ENCODE measurements at regions not wholly inside any gene's neighbourhood (a gene's known extent, or its start where the extent isn't known, plus 50 kb on each side); places are given as distances from the start of the nearest gene placed in this dataset.

DNA sequence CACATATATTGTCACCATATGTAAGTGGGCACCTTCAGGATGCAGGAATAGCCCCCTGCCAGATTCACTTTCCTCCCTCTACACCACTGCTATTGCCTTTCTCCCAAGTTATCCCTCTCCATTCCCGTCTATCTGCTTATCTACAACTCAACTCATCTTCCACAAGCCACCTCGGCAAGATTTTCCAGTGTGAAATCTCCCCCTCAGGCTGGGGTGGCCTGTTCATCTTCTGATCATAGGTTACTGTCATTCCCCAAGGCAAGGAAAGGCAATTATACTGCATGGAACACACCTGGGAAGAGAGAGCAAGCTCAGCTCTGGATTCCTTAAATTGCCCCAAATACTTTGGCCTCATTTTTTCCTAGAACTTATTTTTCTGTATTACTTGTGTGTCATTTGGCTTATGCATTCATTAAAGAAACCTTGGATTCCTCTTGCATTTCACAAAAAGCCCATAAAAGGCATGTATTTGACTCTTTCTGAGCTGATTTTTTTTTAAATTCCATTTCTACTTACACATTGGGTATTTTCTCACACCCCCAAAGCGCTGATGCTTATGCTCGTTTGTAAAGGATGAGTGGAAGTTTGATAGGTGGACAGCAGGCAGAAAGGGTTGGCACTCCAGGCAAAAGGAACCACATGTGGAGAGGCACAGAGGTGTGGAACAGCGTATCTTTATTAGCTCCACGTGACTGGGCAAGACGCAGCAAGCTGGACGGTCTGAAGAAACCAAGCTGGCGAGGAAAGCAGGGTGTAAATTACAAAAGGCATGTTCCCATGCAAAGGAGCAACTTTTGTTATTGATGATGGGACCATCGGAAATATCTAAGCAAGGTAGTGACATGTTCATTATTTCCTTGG, 169.7 kb upstream of the RAB4A start:
- TF ChIP-seq, protein P1, sequence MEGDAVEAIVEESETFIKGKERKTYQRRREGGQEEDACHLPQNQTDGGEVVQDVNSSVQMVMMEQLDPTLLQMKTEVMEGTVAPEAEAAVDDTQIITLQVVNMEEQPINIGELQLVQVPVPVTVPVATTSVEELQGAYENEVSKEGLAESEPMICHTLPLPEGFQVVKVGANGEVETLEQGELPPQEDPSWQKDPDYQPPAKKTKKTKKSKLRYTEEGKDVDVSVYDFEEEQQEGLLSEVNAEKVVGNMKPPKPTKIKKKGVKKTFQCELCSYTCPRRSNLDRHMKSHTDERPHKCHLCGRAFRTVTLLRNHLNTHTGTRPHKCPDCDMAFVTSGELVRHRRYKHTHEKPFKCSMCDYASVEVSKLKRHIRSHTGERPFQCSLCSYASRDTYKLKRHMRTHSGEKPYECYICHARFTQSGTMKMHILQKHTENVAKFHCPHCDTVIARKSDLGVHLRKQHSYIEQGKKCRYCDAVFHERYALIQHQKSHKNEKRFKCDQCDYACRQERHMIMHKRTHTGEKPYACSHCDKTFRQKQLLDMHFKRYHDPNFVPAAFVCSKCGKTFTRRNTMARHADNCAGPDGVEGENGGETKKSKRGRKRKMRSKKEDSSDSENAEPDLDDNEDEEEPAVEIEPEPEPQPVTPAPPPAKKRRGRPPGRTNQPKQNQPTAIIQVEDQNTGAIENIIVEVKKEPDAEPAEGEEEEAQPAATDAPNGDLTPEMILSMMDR (IDR thresholded peaks at IDR 0.05; ENCODE audit: poor library complexity): no peak
- TF ChIP-seq EZH2phosphoT487 (IDR thresholded peaks at IDR 0.05; ENCODE audit: low read depth, severe bottlenecking, unreplicated experiment): no peak
- no peak for TF ChIP-seq EZH2 (IDR thresholded peaks at IDR 0.05; ENCODE audit: borderline replicate concordance)

All from hepatocyte (in vitro differentiated cells).